NCI-H524 treated with DMSO at 0.1 percent for 48 hours (cell line): ENCODE measurements at regions not wholly inside any gene's neighbourhood (a gene's known extent, or its start where the extent isn't known, plus 50 kb on each side); places are given as distances from the start of the nearest gene placed in this dataset.
"Not testable (repeated sequence)": the region's sequence is repeated elsewhere in the genome, so short reads cannot be mapped to it uniquely, and the experiment has no call there.

Experiments
- DNase-seq: peaks from one replicate; lab custom pipeline; 2025; lab: John Stamatoyannopoulos, UW

DNA sequence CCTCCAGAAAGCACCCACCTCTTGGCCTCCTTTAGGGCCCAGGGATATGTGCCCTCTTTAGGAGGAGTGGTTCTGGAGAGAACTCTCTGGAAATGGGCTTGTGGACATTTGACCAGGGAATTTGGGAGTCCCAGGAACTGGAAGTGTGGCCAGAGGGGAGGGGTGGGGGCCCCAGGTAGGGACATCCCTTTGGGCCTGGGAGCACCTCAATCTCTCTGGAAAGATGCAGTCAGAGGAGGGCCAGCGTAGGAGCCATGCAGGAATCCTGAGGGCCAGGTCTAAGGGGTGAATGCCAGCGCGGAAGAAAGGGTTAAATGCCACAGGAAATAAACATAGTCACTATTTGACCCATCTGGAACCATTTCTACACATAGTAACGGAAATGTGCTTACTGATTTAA lies 50.3 kb upstream of the ITGA11 start:
- no peak for DNase-seq

DNA sequence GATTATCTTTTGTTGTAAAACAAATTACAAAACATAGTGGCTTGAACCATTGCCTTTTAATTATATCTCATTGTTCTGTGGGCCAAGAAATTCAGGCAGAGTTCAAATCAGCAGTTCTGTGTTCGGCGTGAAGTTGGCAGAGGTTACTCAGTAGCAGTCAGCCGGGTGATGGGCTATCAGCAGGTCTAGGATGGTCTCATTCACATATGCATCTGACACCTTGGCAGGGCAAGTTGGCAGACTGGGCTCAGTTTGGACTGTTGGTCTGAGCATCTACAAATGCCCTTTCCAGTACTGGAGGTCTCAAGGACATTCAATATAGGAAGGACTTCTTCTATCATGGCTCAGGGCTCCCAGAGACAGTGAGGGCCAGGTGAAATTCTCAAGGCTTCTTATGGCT lies 51.2 kb upstream of the ITGA11 start:
- DNase-seq, result no peak

DNA sequence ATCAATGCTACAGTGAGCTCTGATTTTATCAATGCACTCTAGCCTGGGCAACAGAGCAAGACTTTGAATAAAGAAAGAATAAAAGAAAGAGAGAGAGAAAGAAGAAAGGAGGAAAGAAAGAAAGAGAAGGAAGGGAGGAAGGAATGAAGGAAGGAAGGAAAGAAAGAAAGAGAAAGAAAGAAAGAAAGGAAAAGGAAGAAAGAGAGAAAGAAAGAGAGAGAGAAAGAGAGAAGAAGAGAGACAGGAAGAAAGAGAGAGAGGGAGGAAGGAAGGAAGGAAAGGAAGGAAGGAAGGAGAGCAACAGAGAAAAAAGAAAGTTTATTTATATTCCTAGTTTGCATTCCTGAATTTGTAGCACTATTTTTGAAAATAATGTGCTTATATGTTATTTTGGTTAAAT lies 52.3 kb upstream of the ITGA11 start:
- DNase-seq, result no peak

DNA sequence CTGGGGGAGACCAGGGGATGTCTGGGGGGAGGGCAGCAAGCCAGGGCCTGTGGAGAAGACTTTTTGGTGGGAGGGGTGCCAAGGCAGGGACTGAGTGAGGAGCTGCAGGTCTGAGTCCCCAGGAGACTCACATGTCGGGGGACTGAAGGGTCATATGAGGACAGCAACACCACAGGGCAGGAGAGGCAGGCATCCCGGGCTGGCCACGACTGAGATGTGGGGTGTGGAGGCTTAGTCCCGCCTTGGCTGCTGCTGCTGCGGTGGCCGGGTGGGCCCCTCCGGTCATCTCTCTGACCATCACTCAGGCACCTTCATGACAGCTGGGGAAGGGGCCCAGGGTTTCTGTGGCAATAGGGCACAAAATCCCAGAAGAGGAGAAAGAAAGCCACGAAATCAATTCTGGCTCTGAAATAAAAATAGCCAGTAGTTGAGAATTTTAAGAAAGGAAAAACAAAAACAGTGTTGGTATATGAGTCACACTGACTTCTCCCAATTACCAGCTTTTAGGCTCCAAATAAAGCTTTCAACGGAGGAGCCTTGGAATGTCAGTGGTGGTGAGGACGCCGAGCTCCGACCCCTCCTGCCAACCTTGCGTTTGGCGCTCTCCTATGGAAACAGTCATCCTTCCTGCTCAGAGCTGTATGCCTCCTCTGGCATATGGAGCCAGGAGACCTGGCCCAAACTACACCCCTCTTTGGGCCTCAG lies 52.9 kb upstream of the ITGA11 start:
- no peak for DNase-seq

DNA sequence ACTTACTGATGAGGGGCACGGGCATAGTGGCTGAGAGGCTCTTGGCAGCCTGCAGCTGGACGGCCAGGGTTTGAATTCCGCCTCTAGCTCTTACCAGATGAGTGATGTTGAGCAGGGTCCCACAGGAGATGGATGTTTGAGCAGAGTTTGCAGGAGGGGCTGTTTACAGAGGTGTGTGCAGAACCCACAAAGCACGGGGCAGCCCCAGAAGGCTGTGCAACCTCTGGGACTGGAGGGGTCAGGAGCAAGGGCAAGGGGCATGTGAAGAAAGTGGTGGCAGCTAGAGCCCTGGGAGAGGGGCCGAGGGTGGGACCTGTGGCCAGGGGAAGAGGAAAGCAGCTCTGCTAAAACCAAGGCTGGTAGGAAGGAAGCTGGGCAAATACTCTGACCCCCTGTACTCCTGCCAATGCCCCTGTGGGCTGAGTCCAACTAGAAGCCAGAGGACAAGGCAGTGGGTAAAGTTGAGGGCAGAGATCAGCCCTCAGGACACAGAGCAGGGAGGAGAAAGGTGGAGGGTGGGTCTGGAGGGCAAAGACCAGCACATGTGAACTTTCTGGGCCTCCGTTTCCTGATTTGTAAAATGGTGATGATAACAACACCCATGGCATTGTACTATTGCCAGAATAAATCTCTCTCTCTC lies 53.9 kb upstream of the ITGA11 start:
- no peak for DNase-seq

DNA sequence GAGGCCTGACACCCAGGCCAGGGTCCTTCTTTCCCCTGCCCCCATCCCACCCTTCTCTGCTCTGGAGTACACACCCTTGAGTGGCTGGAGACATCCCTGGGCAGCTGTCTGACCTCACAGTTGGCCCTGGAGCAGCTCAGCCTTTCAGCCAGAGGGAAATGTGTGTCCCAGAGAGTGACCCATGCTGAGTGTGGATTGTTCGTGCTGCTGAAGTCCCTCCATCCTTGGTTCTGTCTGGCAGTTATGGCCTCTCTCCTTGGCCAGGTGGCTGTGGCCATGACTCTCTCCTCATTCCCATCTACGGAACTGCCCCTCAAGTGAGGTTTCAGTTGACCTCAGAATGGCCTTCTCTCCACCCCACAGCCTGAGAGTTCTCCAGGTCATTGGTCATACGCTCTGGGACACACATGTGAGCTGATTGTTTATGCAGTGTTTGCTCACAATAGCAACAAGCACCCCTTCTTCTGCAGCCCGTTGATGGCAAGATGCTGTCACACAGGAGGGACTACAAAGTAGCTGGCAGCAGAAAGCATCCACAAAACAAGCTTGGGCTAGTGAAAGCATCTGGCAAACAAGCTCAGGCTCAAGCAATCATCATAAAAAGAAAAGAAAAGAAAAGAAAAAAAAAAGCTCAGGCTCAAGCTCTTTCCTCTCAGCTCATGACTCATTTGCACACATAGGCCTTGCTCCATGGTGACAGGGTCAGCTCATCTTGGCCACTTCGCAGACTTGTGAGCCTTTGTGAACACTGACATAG lies 55.3 kb upstream of the ITGA11 start:
- DNase-seq, result no peak

DNA sequence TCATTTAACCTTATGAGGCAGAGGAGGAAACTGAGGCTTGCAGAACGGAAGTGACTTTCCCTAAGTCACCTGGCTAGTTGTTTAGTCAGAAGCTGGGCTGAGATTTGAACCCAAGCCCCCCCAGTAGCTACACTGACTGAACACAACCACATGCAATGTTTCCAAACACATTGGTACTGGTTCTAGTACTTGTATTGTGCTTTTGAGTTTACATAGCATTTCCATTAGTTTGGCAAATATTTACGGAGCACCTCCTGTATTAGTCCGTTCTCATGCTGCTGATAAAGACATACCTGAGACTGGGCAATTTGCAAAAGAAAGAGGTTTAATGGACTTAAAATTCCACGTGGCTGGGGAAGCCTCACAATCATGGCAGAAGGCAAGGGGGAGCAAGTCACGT lies 56.3 kb upstream of the ITGA11 start:
- no peak for DNase-seq

DNA sequence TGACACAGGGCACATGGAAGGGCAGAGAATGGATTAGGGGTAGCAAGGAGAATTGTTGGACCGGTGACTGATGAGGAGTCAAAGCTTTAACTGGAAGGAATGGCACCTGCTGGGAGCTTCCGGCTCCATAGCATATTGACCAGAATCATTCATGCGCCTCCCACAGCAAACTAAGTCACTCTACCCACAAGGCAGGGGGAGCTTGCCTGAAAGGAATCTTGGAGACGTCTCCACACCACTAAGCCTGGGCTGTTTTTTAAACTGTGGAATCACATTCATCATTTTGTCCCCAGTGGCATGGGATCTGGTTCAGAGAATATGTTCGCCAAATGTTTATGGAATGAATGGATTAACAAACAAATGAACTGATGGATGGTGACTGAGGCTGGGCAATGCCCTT lies 57.0 kb upstream of the ITGA11 start:
- no peak for DNase-seq

DNA sequence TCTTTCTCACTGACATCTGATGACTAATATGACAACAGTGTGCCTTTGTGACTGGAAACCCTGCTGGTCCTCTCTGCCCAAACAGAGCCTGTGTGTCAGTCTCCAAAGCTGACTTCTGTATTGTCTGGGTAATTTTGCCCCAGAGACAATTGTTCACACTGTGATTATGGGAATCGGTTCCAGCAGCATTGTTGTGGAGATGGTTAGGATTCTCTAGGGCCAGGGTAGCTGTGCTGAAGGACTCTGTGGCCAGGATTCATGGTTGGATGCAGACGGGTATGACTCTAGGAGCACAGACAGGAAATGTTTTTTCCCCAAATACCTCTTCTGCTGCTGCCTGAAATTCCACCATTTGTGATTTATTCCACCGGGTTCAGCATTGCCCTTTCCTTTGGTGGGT lies 57.5 kb upstream of the ITGA11 start:
- no peak for DNase-seq

DNA sequence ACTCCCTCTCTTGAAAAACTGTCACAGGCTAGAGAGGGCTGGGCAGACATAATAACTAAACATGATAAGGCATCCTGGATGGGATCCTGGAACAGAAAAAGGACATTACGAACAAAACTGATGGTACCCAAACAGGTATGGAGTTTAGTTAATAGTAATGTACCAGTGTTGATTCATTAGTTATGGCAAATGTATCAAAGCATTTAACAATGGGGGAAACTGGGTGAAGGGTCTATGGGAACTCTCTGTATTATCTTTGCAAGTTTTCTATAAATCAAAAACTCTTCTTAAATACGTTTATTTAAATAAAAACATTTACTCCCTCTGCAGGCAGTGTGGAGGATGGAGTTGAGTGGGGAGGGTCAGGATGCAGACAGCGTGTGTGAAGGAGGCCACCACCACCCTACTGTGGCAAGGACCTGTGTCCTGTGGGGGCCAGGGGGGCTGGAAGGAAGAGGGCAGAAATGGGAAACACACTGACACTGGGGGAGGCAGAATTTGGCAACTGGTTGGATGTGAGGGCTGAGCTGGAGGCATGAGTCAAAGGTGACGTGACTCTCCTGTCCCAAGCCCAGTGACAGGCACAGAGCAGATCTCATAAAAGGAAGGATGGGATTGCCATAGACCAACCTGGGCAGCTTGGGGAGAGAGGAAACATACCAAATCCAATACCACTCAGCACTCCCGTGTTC lies 59.6 kb upstream of the ITGA11 start:
- no peak for DNase-seq

DNA sequence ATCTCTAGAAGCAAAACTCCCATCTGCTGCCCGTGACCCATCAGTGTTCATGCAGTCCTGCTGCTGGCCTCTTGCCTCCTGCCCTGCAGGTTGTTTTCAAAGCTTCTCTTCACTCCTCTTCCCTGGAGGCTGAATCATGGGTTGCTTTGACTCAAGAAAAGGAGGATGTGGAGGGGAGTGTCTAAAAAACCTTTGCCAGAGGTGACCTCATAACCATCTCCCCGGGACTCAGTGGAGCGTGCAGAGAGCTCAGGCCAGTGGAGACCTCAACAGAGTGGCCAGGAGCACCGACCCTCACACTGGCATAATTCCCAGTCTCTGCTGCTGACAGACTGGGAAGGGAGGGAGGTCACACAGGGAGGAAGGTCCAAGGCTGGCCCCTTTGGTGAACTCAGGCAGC lies 60.9 kb upstream of the ITGA11 start:
- DNase-seq, result no peak

DNA sequence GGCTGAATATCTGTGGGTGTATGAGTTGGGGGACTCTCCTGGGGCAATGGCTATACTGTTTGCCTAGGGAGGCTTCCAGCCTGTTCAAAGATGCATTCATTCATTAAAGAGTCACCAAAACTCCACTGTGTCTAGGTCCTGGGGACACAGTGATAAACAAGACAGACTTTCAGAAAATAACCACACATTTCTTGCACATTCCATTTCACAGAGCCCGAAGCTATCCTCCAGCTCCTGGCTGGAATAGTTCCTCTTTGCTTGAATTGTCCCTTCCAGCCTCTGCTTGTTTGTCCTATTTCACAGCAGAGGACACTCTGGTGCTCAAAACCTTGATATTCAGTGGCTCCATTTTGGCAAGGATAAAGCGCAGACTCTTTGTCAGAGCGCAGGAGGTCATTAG lies 61.7 kb upstream of the ITGA11 start:
- no peak for DNase-seq

DNA sequence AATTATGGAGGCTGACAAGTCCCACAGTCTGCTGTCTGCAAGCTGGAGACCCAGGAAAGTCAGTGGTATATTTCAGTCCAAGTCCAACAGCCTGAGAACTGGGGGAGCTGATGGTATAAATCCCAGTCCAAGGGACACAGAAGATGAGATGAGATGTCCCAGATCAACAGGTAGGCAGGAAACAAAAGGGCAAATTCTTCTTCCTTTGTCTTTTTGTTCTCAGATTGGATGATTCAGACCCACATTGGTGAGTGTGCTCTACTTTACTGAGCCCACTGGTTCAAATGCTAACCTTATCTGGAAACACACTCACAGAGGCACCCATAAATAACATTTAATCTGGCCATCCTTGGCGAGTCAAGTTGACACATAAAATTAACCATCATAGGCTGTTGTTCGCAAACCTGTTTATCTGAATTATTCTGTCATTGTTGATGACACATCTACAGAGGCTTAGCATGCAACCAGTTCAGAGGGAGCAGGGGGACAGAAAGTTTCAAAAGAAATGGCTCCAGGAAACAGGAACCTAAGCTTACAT lies 62.7 kb upstream of the ITGA11 start:
- no peak for DNase-seq

DNA sequence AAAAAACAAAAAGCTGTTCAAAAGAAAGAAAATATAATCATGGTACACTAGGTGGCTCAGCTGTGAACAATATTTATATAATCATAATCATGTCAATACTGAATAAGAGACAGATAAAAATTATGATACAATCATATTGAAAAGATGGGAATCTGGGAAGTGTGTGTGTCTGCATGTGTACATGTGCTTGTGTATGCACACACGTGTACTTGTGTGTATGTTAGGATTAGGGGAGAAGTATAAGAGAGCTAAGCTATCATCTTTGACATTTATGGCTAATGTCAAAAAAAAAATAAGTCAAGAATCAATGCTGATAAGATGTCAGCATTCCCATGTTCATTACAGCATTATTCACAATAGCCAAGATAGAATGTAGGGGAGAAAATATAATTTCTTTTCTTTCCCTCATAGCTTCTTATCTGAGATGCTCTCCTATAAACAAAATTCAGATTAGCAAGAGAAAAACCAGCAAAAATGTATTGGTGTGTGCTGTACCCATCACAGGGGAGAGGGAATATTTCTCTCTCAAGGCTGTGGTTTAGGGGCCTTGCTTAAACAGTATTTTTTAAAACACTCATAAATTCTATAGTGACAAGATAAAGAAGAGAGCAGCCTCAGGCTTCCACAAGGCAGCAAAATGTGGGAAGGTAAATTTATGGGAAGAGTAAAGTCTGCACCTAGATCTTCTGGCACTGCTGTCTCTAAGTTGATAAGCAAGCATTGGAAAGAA lies 63.4 kb upstream of the ITGA11 start:
- no peak for DNase-seq

DNA sequence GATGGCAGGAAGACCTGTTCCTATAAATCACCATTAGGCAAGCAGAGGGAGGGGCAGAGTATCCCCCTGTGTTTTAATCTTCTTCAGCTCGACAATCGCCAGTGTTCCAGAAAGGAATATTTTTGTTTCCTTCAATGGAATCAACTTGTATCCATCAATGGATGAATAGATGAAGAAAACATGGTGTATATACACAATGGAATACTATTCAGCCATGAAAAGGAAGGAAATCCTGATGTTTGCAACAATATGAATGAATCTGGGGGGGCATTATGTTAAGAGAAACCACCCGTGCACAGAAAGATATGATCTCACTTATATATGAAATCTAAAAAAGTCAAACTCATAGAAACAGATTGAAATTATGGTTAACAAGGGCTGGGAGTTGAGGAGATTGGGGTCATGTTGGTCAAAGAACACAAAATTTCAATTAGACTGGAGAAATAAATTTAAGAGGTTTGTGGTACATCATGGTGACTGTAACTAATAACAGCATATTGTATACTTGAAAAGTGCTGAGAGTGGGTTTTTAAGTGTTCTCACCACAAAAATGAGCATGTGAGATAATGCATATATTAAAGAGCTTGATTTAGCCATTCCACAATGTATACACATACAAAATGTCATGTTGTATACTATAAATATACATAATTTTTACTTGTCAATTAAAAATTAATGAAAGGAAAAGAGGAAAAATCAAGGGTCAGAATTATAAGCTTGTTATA lies 64.2 kb upstream of the ITGA11 start:
- DNase-seq, result no peak

DNA sequence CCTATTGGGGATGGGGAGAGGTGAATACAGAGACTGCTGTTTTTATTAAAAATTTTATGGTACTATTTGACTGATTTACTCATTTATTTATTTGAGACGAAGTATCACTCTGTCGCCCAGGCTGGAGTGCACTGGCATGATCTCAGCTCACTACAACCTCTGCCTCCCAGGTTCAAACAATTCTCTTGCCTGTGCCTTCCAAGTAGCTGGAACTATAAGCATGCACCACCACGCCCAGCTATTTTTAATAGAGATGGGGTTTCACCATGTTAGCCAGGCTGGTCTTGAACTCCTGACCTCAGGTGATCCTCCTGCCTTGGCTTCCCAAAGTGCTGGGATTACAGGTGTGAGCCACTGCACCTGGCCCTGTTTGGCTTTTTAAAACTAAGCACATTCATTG lies 64.8 kb upstream of the ITGA11 start:
- not testable (repeated sequence) for DNase-seq

DNA sequence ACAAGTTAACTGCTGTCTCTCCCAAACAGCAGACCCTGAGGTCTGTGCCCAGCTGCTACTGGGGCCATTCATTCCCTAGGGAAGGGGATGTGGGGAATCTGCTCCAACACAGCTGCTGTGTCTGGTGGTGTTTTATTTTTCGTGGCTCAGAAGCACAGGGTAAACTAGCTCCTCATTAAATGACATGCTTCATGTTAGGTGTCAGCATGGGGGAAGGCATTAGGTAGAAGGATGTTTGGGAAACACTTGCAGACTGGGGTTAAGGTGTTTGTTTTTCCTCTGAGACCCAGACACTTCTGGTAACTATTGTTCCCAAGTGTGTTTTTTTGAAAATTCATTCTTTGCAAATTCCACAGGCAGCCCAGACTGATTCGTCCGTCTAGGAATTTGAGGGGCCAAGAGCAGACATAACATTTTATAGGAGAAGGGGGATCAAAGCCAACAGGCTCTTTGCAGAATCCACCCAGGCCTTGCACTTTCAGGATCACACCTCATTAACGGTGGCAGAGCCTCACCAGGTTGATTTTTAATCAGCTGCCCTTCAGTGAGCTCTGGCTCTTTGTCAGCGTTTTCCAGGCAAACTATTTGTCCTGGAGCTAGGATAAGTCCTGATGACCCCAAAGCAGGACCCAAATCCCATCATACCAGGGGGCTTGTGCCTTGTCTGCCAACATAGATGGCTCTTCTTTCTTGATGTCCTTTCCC lies 65.4 kb upstream of the ITGA11 start:
- no peak for DNase-seq

DNA sequence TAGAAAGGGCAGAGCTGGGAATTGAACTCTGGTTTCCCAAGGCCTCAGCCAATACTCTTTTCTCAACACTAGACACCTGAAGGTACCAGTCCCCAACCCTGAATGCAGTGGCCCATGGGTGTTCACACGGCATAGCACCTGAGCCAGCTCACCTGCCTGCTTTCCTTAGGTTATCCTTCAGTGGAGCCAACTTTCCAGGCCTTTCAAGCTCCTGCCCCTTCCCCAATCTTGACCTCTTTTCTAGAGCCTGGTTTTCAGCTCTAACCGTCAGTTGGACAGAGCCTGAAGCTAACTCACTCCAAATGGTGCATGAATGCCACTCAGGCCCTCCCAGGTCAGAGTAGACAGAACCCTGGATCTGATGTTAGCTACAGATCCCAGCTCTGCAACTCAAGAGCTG lies 66.1 kb upstream of the ITGA11 start:
- no peak for DNase-seq

DNA sequence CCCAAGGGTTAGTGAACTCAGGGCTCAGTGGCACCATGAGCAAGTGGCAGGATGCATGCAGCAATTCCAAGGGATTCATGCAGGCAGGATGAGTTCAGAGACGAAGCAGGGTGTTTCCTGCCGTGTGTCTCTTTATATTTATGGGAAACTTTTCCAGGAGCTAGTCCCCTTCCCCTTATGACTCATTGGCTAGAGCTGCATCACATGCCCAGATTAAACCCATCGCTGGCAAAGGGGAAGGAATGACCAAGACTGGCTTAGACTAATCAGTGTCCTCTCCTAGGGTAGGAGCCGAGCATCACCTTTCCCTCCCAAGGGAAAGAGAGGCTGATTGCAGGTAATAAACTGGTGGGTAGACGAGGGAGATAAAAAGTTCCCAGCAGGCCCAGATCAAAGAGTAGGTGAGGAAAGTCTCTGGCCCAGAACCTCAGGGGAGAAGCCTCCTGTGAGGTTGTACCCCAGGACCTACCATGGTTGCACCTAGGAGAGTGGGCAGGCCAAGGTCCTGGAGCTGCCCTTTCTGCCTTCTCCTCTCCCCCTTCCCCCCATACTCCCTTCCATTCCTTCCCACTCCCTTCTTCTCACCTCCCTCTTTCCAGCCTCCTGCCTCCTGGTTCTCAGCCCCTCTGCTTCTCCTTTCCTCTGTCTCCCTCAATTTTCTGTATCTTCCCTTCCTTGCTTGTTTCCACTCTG lies 67.8 kb upstream of the ITGA11 start:
- no peak for DNase-seq
